ENCODE measurements at regions not wholly inside any gene's neighbourhood (a gene's known extent, or its start where the extent isn't known, plus 50 kb on each side); places are given as distances from the start of the nearest gene placed in this dataset.
A peak's percentile ranks its signal among the peaks of the same experiment; 100 is the strongest.

GRCh38 chr4:33661636-33662035 is 2582.7 kb downstream of the ARAP2 start:
- TF ChIP-seq, protein P1, sequence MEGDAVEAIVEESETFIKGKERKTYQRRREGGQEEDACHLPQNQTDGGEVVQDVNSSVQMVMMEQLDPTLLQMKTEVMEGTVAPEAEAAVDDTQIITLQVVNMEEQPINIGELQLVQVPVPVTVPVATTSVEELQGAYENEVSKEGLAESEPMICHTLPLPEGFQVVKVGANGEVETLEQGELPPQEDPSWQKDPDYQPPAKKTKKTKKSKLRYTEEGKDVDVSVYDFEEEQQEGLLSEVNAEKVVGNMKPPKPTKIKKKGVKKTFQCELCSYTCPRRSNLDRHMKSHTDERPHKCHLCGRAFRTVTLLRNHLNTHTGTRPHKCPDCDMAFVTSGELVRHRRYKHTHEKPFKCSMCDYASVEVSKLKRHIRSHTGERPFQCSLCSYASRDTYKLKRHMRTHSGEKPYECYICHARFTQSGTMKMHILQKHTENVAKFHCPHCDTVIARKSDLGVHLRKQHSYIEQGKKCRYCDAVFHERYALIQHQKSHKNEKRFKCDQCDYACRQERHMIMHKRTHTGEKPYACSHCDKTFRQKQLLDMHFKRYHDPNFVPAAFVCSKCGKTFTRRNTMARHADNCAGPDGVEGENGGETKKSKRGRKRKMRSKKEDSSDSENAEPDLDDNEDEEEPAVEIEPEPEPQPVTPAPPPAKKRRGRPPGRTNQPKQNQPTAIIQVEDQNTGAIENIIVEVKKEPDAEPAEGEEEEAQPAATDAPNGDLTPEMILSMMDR (conservative IDR thresholded peaks at IDR 0.05 in 1 of 2, IDR thresholded peaks at IDR 0.05 in 1 of 2; ENCODE audit: low read depth in 1 of 2, low read length in 2 of 2) = no peak
- TF ChIP-seq EZH2 (IDR thresholded peaks at IDR 0.05; ENCODE audit: low read length, missing control alignments) = no peak
- no peak overlapping the region for H2AFZ ChIP-seq (ENCODE audit: low read length)
- no peak overlapping the region for H3K4me3 ChIP-seq (replicated peaks in 1 of 4; ENCODE audit: control extremely low read depth in 1 of 4, insufficient read depth in 1 of 4, low read depth in 3 of 4, low read length in 4 of 4)
- H3K27ac ChIP-seq (ENCODE audit: insufficient read depth, low read length) = no peak overlapping the region
- H3K79me2 ChIP-seq (ENCODE audit: control insufficient read depth, insufficient read depth, low read length) = no peaks in the 10 kb centered on the region
- H3K36me3 ChIP-seq (ENCODE audit: control insufficient read depth, insufficient read depth, low read length) = no peaks in the 10 kb centered on the region
- H3K4me1 ChIP-seq (ENCODE audit: control insufficient read depth, extremely low read depth, insufficient read depth, low read length) = no peaks in the 10 kb centered on the region
- H4K20me1 ChIP-seq (ENCODE audit: control insufficient read depth, extremely low read depth, insufficient read depth, low read length) = no peaks in the 10 kb centered on the region
- no peak for DNase-seq (ENCODE audit: low read depth in 2 of 2)
- H3K4me2 ChIP-seq (ENCODE audit: extremely low read depth, insufficient read depth, low read length) = no peak overlapping the region
- no peaks in the 10 kb centered on the region for H3K9me3 ChIP-seq (ENCODE audit: control insufficient read depth, insufficient read depth, low read depth, low read length)
- H3K9ac ChIP-seq (ENCODE audit: insufficient read depth, low read length) = no peak overlapping the region
- H3K27me3 ChIP-seq (ENCODE audit: control insufficient read depth, insufficient read depth, low read length) = no peaks in the 10 kb centered on the region

DNA sequence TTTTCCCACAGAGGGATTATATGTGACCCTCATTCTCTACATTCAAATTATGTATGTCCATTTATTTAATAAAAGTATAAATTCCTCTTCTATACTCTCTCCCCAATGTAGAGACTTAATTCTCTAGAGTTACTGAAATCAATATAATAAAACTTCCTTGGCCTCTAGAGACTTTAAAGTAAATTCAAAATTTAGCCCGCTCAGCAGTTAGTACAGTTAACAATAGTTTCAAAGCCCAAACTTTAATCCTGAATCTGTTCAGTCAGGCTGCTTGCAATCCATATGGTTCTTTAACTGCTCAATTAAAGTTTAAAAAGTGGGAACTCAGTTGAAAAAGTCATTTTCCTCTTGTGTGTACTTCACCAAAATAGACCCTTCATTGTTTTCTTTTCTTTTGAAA is 2558.4 kb downstream of the ARAP2 start:
- no peak overlapping the region for H2AFZ ChIP-seq (ENCODE audit: low read length)
- no peak overlapping the region for H3K4me2 ChIP-seq (ENCODE audit: extremely low read depth, insufficient read depth, low read length)
- H3K27ac ChIP-seq (ENCODE audit: insufficient read depth, low read length) = no peak overlapping the region
- no peaks in the 10 kb centered on the region for H3K9me3 ChIP-seq (ENCODE audit: control insufficient read depth, insufficient read depth, low read depth, low read length)
- TF ChIP-seq EZH2 (IDR thresholded peaks at IDR 0.05; ENCODE audit: low read length, missing control alignments) = no peak
- TF ChIP-seq, protein P1 (conservative IDR thresholded peaks at IDR 0.05 in 1 of 2, IDR thresholded peaks at IDR 0.05 in 1 of 2; ENCODE audit: low read depth in 1 of 2, low read length in 2 of 2) = no peak
- no peaks in the 10 kb centered on the region for H4K20me1 ChIP-seq (ENCODE audit: control insufficient read depth, extremely low read depth, insufficient read depth, low read length)
- H3K27me3 ChIP-seq (ENCODE audit: control insufficient read depth, insufficient read depth, low read length) = no peaks in the 10 kb centered on the region
- no peaks in the 10 kb centered on the region for H3K4me1 ChIP-seq (ENCODE audit: control insufficient read depth, extremely low read depth, insufficient read depth, low read length)
- no peaks in the 10 kb centered on the region for H3K79me2 ChIP-seq (ENCODE audit: control insufficient read depth, insufficient read depth, low read length)
- H3K4me3 ChIP-seq (replicated peaks in 1 of 4; ENCODE audit: control extremely low read depth in 1 of 4, insufficient read depth in 1 of 4, low read depth in 3 of 4, low read length in 4 of 4) = no peak overlapping the region
- H3K36me3 ChIP-seq (ENCODE audit: control insufficient read depth, insufficient read depth, low read length) = no peaks in the 10 kb centered on the region
- no peak for DNase-seq (ENCODE audit: low read depth in 2 of 2)
- H3K9ac ChIP-seq (ENCODE audit: insufficient read depth, low read length) = no peak overlapping the region

DNA sequence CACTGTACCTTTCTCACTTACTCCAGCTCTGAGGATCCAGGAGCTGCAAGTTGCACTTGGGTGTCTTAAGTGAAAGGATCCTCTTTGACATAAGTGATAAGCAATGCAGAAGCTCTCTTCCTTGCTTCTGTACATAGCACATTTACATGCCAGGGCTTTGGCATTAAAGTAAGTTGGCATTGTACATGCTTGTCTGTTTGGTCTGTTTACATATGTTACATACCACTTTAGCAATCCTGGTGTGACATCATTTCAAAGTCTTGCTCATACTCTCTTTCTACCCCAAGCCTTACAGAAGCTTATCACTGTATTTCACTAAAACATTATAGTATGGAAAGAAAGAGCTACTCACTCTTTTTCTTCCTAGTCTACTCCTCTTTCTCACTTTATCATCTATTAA is 2548.3 kb downstream of the ARAP2 start:
- Histone ChIP-seq H2AFZ (ENCODE audit: low read length) (no peak overlapping the region), H3K9me3 (ENCODE audit: control insufficient read depth, insufficient read depth, low read depth, low read length) (no peaks in the 10 kb centered on the region), H3K4me3 (replicated peaks in 1 of 4; ENCODE audit: control extremely low read depth in 1 of 4, insufficient read depth in 1 of 4, low read depth in 3 of 4, low read length in 4 of 4) (no peak overlapping the region), H3K9ac (ENCODE audit: insufficient read depth, low read length) (no peak overlapping the region), H3K4me2 (ENCODE audit: extremely low read depth, insufficient read depth, low read length) (no peak overlapping the region), H3K4me1 (ENCODE audit: control insufficient read depth, extremely low read depth, insufficient read depth, low read length) (no peaks in the 10 kb centered on the region), H3K27me3 (ENCODE audit: control insufficient read depth, insufficient read depth, low read length) (no peaks in the 10 kb centered on the region), H3K79me2 (ENCODE audit: control insufficient read depth, insufficient read depth, low read length) (no peaks in the 10 kb centered on the region), H4K20me1 (ENCODE audit: control insufficient read depth, extremely low read depth, insufficient read depth, low read length) (no peaks in the 10 kb centered on the region), H3K27ac (ENCODE audit: insufficient read depth, low read length) (no peak overlapping the region), H3K36me3 (ENCODE audit: control insufficient read depth, insufficient read depth, low read length) (no peaks in the 10 kb centered on the region)
- no peak for TF ChIP-seq EZH2 (IDR thresholded peaks at IDR 0.05; ENCODE audit: low read length, missing control alignments)
- TF ChIP-seq, protein P1 (conservative IDR thresholded peaks at IDR 0.05 in 1 of 2, IDR thresholded peaks at IDR 0.05 in 1 of 2; ENCODE audit: low read depth in 1 of 2, low read length in 2 of 2) = no peak
- DNase-seq (ENCODE audit: low read depth in 2 of 2) = peak; percentile 2 to 31

Data from fibroblast of lung (primary cell).